A549 (cell line): ENCODE measurements at regions not wholly inside any gene's neighbourhood (a gene's known extent, or its start where the extent isn't known, plus 50 kb on each side); places are given as distances from the start of the nearest gene placed in this dataset.

ENCODE experiments used
- CTCF ChIP-seq: fragments of >200 bp; sonication (Bioruptor Twin); formaldehyde crosslinking; IDR thresholded peaks from 3 replicates; pipeline ENCODE4 v1.5.1; 2016
- FOSL2 ChIP-seq, 2 experiments: fragments of 450-650 bp in 1 of 2; fragments of >200 bp in 1 of 2; sonication (Bioruptor Twin) in 1 of 2; formaldehyde crosslinking; IDR thresholded peaks; 2 replicates each; pipeline versions ENCODE4 v1.5.0 to v1.6.1; 2016 to 2020; ENCODE audit warnings: mild to moderate bottlenecking in 1 of 2, moderate library complexity in 1 of 2
- MAX ChIP-seq: IDR thresholded peaks from 2 replicates; pipeline ENCODE4 v1.6.1; 2012
- ZFP36 ChIP-seq: fragments of 450-650 bp; IDR thresholded peaks from 2 replicates; pipeline ENCODE4 v1.6.1; 2014; ENCODE audit warnings: borderline replicate concordance; ENCODE audit not compliant: partially characterized antibody

GRCh38 chr12:60265741-60266140, 669.9 kb downstream of the SLC16A7 start:
- TF ChIP-seq MAX: no peak
- TF ChIP-seq CTCF: no peak
- no peak for TF ChIP-seq ZFP36
- TF ChIP-seq FOSL2 (IDR thresholded peaks at IDR 0.05): no peak
- TF ChIP-seq FOSL2 (CRISPR knock-in tag; IDR thresholded peaks at IDR 0.05): no peak
